GM21447 (cell line): ENCODE measurements at regions not wholly inside any gene's neighbourhood (a gene's known extent, or its start where the extent isn't known, plus 50 kb on each side); places are given as distances from the start of the nearest gene placed in this dataset.

Experiments
- ATAC-seq: cut with Tn5 transposase; IDR thresholded peaks from one replicate; pipeline ENCODE4 v1.9.1; 2021; ENCODE audit not compliant: unreplicated experiment

- ATAC-seq: no peak
Observed at GRCh38 chr12:88955531-88955930, 375.3 kb upstream of the KITLG start.

- ATAC-seq: no peak
Observed at GRCh38 chr12:88953029-88953586, 372.8 kb upstream of the KITLG start.

GRCh38 chr12:88952562-88952942 lies 372.3 kb upstream of the KITLG start:
- no peak for ATAC-seq

- no peak for ATAC-seq
Observed at GRCh38 chr12:88951860-88952561, 371.7 kb upstream of the KITLG start.

- ATAC-seq: no peak
Observed at GRCh38 chr12:88951177-88951576, 370.9 kb upstream of the KITLG start.

- no peak for ATAC-seq
Observed at GRCh38 chr12:88947486-88948043, 367.3 kb upstream of the KITLG start.

GRCh38 chr12:88946372-88946997 lies 366.2 kb upstream of the KITLG start:
- ATAC-seq: peak; percentile 69

- no peak for ATAC-seq
Observed at GRCh38 chr12:88945051-88945732, 364.9 kb upstream of the KITLG start.

- no peak for ATAC-seq
Observed at GRCh38 chr12:88944397-88944796, 364.1 kb upstream of the KITLG start.

- ATAC-seq: no peak
Observed at GRCh38 chr12:88940854-88941253, 360.6 kb upstream of the KITLG start.

- ATAC-seq: no peak
Observed at GRCh38 chr12:88935856-88936255, 355.6 kb upstream of the KITLG start.

- no peak for ATAC-seq
Observed at GRCh38 chr12:88934163-88934747, 354.0 kb upstream of the KITLG start.

GRCh38 chr12:88932457-88932856 lies 352.2 kb upstream of the KITLG start:
- no peak for ATAC-seq

- no peak for ATAC-seq
Observed at GRCh38 chr12:88931598-88931997, 351.3 kb upstream of the KITLG start.

- ATAC-seq: no peak
Observed at GRCh38 chr12:88925454-88925853, 345.2 kb upstream of the KITLG start.

- ATAC-seq: no peak
Observed at GRCh38 chr12:88924162-88924561, 343.9 kb upstream of the KITLG start.

GRCh38 chr12:88923631-88924030 lies 343.4 kb upstream of the KITLG start:
- ATAC-seq: no peak

GRCh38 chr12:88922816-88923215 lies 342.5 kb upstream of the KITLG start:
- no peak for ATAC-seq

- ATAC-seq: no peak
Observed at GRCh38 chr12:88921890-88922532, 341.7 kb upstream of the KITLG start.

GRCh38 chr12:88921434-88921833 lies 341.2 kb upstream of the KITLG start:
- ATAC-seq: no peak

- ATAC-seq: no peak
Observed at GRCh38 chr12:88918161-88918560, 337.9 kb upstream of the KITLG start.
